Hepatocyte (in vitro differentiated cells): ENCODE measurements at regions not wholly inside any gene's neighbourhood (a gene's known extent, or its start where the extent isn't known, plus 50 kb on each side); places are given as distances from the start of the nearest gene placed in this dataset.

Experiments
- CTCF ChIP-seq: fragments of 200-600 bp; sonication (generic); IDR thresholded peaks from 2 replicates; pipeline ENCODE4 v1.5.1; 2016; ENCODE audit warnings: antibody characterized with exemption, mild to moderate bottlenecking; ENCODE audit not compliant: poor library complexity
- EZH2 ChIP-seq: fragments of 200-600 bp; sonication (generic); IDR thresholded peaks from 2 replicates; pipeline ENCODE4 v1.6.1; 2016; ENCODE audit warnings: antibody characterized with exemption, mild to moderate bottlenecking, borderline replicate concordance

DNA sequence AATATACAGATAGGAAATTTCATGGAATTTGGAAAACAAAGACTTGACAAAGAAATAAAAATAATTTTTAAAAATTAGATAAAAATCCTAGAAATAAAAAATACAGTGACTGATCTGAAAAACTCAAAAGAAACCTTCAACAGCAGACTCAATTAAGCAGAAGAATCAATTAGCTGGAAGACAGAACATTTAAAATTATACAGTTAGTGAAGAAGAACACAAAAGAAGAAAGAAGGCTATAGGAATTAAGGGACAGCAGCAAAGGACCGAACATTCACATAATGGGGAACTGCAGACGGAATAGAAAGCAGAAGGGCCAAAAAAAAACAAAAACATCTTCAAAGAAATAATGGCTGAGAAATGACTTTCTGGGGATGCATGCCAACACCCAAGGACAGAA, 314.5 kb downstream of the CRPPA start:
- TF ChIP-seq CTCF, result no peak
- TF ChIP-seq EZH2, result no peak
